ENCODE measurements at regions not wholly inside any gene's neighbourhood (a gene's known extent, or its start where the extent isn't known, plus 50 kb on each side); places are given as distances from the start of the nearest gene placed in this dataset.

DNA sequence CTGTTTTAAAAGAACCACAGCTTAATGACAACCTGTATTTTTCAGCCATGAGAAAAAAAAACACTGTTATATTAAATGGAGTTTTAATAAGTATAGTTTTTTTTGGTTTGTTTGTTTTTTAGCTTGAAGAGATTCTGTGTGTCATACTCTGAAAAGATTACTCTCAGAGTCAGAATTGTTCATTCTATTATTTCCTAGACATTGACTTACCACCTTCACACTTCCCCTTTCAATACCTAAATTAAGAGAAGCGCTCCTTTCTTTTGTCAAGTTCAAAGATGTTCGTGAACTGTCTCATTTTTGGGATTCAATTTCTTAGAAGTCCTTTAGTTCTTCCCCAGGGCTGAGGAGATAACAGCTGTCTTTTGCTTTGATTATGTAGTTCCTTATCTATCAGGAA is 1201.6 kb upstream of the NUDT12 start:
- no peak for DNase-seq (ENCODE audit: low read depth in 2 of 2)

DNA sequence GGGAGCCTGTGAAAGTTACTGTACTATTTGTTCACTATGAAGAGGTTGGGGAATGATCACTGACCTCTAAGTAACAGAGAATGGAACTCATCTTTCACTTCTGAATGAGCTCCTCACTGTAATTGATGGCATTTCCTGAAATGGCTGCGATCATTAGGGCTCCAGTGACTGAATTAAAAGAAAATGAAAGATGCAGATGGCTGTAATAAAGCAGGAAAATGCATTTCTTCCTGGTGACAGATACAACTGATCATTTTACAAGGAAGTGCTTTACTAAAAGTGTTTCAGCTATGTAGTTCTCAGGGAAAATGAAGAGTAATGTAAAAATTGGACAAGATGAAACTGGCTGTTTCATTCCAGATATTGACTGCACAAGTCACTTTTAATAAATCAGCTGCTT is 1200.6 kb upstream of the NUDT12 start:
- no peak for DNase-seq (ENCODE audit: low read depth in 2 of 2)

DNA sequence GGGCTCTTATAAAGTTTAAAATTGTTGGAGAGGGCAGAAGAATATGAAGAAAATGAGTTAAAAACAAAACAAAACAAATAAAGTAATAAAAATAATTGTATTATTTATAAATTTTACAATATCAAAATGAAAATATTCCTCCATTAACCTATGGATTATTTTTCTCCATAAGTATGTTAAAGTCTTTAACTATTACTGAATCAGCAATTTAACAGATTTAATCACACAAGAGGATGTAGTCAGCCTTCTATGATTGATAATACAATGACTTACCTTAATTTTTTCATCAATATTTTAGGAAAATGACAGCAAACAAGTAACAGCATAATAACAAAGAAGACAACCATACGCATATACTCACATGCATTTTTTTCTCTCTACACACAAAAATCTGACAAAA is 1195.3 kb upstream of the NUDT12 start:
- no peak for DNase-seq (ENCODE audit: low read depth in 2 of 2)

DNA sequence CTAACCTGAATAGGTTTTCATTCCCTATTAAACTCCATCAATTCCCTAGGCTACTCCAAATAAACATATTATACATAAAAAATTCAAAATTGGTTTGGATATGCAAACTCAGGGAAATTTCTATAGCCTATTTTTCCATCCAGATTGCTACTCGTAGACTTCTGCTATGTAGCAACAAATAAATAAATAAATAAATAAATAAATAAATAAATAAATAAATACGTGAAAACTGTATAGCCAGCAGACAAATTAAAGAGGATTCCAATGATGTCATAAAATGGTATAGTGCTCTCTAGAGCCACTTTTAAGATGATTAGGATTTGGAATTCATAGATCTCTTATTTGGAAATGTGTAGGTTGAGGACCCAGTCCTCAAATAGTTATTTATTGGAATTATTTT is 1193.2 kb upstream of the NUDT12 start:
- no peak for DNase-seq (ENCODE audit: low read depth in 2 of 2)

DNA sequence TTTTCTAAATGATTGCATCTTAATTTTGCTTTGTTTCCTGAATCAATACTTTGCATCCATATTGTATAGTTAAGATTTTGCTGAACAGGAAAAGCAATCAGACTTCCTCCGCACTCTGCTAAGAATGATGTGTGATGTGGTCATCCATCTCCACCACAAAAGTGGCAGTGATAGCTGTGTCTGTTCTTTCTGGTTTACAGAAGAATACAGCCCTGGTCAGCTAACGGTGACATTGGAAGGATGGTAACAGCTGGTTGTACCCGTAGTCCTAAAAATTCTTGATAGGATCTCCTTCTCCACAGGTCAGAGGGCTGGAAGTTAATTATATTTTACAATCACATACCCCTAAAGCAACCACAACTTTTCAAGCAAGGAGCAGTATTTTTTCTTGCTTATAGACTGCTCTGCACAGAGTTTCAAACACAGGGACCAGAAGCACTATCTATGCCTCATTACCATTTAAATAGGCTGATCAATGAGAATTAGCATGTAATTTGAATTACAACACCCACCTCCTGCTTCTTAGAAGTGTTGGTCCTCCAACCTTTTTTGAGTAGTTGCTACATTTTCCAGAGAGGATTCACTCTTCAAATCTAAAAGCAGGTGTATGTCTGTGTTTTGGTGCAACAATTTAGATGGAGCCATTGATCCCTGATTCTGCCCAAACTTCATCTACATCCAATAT is 1191.9 kb upstream of the NUDT12 start:
- DNase-seq (ENCODE audit: low read depth in 2 of 2) = no peak

DNA sequence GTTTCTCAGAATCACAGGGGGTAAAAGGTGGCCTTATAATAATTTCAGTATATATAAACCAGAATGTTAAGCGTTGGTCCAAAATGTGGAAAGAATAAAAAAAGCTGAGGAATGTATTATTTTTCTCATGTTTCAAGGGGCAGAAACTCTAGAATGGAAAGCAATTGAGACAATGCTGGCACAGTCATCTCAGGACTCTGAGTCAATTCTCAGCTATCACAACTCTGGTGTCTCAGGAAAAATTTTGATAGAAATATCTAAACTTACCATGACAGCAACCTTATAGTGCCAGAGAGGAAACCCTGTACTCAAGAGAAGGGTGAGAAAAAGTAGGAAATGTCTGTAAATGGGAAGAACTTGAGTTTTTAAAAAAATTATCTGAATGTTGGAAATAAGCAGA is 1189.4 kb upstream of the NUDT12 start:
- no peak for DNase-seq (ENCODE audit: low read depth in 2 of 2)

DNA sequence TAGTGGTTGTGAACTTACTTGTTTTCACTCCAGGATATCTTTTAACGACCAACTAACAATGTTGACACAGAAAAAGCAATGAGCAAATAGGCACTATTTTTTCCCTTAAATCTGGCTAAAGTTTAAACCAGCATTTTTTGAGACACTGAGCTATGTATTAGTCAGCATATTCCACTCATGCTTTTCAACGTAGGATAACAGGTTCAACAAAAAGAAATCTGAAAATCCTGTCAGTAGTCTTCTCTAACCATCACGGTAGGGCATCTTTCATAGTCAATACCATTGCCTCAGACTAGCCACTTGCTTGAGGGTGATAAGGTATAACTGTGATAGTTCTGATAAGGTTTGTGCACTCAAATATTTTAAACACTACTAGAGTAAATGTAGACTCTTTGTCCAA is 1177.3 kb upstream of the NUDT12 start:
- DNase-seq (ENCODE audit: low read depth in 2 of 2) = no peak

DNA sequence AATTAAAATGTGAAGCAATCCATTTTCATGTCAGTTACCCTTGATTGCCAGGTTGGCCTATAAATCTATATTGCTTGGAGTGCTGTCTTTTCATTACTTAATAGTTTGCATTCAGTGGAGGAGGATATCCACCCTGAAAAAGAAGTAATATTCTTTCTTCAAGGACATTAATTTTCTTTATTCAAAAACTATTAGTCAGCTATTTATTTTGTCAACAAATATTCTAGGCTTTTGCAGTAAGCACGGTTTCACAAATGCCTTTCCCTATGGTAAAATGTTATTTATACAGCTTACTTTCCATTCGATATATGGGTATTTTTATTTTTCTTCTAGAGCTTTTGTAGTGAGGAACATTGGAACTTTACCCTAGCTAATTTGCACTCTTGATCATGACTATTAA is 1176.9 kb upstream of the NUDT12 start:
- no peak for DNase-seq (ENCODE audit: low read depth in 2 of 2)

DNA sequence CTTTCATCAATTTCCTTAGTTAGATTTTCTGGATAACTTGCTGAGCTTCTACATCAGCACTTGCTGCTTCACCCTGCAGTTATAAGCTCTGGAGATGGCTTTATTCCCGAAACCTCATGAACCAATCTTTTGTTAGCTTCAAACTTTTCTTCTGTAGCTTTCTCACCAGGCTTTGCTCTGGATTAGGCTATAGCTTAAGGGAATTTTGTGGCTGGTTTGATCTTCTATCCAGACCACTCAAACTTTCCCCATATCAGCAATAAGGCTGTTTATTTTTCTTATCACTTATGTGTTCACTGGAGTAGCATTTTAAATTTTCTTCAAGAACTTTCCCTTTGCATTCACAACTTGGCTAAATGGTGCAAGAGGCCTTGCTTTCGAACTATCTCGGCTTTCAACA is 1173.5 kb upstream of the NUDT12 start:
- no peak for DNase-seq (ENCODE audit: low read depth in 2 of 2)

DNA sequence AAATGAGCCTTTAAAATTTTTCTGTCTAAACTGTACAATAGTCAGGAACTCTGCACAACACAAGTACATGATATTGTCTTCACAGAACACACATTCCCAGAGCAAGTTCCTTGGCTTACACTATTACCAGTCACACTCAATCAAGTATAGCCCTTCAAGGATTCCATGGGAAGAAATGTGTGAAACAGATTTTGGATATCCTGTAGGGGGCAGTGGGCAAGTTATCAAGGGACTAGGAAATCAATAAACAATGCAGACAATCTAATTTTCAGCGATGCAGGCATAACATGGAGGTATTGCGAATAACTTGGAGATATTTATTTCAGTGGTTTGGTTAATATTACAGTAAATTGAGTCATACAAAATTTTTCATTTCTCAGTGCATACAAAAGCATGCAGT is 1171.5 kb upstream of the NUDT12 start:
- DNase-seq (ENCODE audit: low read depth in 2 of 2) = no peak

DNA sequence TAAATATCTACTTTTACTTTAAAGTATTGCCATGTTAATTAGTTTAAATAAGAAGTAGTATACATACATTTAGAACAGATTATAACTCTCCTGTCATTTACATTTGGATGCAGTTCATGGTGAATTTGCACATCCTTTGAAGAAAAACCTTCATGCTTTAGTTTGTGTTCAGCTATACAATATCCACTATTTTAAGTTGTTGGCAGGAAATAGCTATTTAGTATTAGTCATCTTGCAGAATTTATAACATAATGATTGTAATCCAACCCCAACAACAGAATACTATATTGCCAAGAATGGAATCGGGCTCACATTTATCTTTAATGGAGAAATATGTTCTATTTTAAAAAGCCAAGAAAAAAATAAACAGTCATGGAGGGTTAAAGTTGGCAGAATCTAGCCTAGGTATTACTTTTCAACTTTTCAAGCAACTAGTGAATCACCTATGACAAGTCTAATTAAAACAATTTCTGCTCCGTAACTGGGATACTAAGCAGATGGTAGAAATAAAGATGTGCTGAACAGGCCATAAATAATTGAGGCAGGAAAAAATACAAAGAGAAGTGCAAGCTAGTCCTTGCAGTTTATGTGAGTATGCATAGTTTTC is 1170.6 kb upstream of the NUDT12 start:
- DNase-seq (ENCODE audit: low read depth in 2 of 2) = no peak

DNA sequence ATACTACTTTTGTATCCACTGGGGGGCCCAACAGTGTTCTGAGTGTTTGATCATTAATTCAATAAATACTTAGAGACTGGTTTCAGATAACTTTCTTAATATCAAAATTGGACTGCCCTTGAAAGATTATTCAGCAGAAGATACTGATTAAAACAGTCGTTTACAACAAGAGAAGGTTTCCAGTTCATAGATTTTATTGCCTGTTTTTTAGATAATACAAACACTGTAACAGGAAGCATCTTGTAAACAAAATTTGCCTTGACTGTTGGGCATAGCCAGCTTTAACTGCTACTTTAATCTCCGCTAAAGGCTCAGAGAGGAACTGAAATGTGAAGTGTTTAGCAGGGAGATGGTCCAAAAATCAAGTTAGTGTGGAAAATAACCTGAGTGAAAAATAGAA is 1168.7 kb upstream of the NUDT12 start:
- DNase-seq (ENCODE audit: low read depth in 2 of 2) = no peak

DNA sequence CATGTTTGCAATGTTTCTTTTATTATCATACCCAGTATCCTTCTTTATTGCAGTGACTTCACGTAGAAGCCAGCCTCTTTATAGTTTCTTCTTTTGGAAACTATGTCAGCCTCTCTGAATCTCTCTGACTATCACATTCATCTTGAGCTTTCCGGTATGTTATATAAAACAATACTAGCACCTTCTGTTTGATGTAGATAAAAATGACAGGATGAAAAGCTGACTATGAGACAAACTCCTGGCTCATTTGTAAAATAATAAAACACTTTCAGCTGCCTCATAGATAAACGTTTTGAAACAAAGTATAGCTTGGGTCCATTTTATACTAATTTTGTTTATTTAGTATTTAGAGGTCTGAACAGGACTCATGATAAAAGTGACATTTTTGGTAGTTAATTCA is 1145.4 kb upstream of the NUDT12 start:
- DNase-seq (ENCODE audit: low read depth in 2 of 2) = no peak

DNA sequence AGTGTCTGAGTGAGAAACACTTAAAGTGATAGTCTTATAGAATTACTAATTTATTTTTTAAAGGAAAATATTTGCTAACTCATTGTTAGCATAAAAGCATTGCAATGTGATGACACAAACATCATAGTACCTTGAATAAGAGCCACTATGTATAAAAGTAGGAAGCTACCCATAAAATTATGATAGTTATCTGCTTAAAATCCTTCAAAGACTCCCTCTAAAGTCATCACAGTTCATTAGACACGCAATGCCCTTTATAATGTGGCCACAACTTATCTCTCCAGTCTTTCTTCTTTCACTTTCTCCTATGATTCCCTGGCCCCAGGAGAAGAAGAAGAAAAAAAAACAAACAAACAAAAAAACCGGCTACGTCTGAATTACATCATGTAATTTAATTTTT is 1144.0 kb upstream of the NUDT12 start:
- no peak for DNase-seq (ENCODE audit: low read depth in 2 of 2)

DNA sequence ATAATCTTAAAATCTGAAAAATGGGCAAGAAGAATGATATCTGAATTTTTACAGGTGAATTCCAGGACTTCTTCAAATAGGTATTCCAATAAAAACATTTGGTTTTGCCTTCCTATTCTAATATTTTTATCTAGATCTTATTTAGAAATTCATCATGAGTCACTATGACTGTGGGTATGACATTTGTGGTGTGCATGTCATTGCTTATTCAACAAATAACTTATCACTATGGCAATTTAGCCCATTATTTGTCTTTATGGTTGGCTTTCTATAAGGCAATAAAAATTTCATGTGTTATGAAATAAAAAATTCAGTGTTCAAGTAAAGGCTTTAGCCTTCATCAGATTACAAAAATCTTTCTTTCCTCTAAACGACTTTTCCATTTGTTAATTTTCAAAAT is 1139.6 kb upstream of the NUDT12 start:
- DNase-seq (ENCODE audit: low read depth in 2 of 2) = no peak

DNA sequence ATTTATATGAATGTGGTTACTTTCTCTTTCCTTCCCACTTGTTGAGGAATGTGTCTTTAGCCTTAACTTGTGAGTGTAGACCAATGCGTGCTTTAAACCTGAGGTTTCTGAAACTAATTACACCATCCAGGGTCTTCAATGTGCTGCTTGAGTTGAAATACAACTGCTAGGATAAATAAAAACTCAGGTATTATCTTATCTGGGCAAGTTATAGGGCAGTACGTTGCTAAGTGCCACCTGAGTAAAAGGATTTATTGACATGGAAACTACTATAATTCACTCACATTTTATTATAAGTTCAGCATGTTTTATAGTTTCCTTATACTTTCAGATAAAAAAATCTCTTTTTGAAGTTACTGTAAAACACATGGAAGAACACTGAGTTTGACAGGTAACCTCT is 1136.8 kb upstream of the NUDT12 start:
- no peak for DNase-seq (ENCODE audit: low read depth in 2 of 2)

DNA sequence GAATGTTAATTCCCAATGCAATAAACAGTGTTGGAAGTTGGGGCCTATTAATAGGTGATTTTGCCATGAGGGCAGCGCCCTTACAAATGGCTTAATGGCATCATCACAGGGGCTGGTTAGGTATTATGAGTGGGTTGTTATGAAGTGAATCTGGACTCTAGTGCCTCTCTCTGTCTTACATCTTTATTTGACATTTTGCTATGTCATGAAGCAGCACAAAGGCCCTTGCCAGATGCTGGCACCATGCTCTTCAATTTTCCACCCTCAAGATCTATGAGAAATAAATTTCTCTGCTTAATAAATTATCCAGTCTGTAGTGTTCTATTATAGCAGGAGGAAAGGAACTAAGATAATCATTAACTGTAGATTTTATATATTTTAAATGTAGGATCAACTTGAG is 1098.7 kb upstream of the NUDT12 start:
- no peak for DNase-seq (ENCODE audit: low read depth in 2 of 2)

DNA sequence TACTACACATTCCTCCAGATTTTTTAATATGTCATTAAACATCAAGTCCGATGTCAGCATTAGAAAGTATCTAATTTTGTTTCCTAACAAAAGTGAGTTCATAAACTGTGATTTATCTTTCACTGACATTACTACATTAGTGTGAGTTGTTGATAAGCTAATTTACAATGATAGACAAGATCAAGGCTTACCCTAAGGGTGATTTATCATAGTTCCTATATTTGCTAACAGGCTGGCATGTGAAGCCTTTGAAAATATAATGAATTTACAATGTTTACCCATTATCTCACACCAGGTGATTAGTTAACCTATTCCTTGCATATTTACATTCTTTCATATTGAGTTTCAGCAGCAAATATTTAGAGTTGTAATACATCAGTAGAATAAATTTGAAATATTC is 1096.9 kb upstream of the NUDT12 start:
- no peak for DNase-seq (ENCODE audit: low read depth in 2 of 2)

DNA sequence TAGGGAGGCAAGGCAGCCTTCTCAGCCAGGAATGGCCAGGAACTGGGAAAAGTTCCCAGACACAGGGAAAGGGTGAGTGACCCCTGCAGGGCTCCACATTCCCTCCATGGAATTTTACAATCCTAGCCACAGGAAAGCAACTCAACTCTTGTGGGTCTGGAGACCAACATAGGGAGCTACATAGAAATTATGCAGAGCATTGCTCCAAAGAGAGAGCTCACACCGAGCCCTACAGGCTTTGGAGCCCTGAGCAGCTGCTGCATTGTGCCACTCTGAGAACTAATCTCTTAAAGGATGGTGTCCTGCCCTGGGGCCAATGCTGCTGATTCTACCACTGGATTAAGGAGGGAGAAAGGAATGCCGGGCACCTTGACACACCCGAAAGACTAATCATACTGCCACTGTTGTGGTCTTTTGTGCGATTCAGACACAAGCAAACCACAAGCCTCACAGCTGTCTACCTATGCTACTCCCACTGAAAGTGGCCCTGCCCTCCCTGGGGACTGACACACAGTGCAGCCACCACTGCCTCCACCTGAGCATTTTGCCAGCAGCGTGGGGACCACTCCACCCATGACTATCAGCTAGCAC is 1089.8 kb upstream of the NUDT12 start:
- no peak for DNase-seq (ENCODE audit: low read depth in 2 of 2)

DNA sequence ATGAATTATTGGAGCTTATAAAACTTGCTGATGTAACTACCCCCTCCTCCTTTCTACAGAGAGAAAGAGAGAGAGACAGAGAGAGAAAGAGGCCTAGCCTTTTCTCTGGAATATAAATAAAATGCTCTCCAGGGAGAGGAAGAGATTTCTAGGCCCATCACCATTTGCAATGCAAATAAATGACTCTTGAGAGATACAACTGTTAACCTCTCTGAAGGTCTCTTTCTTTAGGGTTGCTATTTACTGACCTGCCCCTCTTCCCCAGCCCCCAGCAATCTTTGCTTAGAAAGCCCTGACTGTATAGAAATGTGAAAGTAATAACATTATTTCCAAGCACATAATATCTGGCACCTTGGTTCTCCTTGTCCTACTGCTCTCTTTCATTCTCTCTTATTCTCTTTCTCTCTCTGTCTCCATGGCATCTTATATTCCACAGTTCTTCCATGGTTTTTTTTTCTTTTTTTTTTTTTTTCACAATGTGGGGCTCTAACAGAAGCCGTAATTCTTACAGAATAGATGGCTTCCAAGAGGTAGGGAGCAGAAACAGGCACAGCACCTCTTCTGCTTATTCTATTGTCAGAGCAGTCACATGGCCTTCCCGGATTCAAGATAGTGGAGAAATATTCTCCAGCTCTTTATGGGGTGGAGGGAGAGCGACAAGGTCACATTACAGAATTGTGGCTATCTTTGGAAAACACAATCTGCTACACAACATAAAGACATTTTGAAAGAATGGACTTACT is 1087.9 kb upstream of the NUDT12 start:
- no peak for DNase-seq (ENCODE audit: low read depth in 2 of 2)

DNA sequence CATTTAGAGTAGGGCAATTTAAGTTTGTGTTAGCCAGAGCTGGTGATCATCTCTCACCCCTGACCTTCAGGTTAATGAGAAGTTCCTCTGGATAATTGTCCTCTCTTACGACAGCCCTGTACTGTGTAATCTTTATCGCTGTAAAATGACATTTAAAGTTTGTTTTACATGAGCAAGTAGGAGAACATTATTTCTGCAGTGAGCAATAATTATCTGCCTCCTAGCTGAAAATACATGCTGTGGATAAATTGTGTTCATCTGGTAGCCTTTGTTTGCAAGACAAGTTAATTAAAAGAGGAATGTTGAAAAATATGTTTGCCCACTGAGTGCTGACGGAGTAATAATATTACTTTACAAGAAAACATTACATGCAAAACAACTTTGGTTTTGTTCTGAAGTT is 1083.8 kb upstream of the NUDT12 start:
- no peak for DNase-seq (ENCODE audit: low read depth in 2 of 2)

DNA sequence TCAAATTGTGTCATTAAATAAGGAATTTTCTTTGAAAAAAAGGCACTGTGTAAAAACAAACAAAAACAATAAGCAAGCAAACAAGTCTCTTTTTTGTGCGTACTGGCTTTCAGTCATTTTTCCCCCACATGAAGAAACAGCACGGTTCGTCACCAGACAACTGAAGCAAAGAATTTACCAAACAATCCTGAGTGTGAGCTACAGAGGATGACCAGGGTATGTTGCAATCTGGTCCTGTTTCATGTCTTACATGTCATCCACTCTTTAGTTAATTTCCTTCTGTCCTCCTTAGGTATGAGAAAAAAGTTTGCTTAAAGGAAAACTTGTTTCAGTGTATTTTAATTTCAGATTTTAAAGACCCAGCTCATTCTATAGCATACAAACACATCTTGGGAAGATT is 1080.7 kb upstream of the NUDT12 start:
- DNase-seq (ENCODE audit: low read depth in 2 of 2) = no peak

DNA sequence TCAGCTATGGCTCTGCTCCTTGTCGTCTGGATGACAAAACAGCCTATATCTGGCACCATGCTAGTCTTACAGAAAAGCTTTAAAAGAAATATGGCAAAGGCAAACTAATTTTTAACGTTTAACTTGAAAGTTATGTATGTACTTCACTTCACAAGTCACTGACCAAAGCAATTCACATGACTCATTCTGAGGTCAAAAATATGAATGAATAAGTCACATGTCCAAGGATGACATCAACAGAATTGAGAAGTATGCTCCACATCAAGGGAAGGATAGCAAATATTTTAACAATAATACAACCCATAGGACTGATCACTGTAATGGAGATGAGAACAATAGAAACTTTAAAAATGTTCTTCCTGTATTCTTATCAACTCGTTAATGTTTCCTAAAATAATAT is 1072.6 kb upstream of the NUDT12 start:
- DNase-seq (ENCODE audit: low read depth in 2 of 2) = no peak
